HFFc6 (cell line): ENCODE measurements at regions not wholly inside any gene's neighbourhood (a gene's known extent, or its start where the extent isn't known, plus 50 kb on each side); places are given as distances from the start of the nearest gene placed in this dataset.

Experiments used
- DNase-seq: peaks from one replicate; pipeline ENCODE4 v3.0.0-alpha.2; 2018
- H3K27ac Mint-ChIP-seq: 2 replicates; pipeline ENCODE4 v1.8.0; 2020; ENCODE audit warnings: mild to moderate bottlenecking, mixed read lengths
- H3K27me3 Mint-ChIP-seq: 2 replicates; pipeline ENCODE4 v1.8.0; 2021; ENCODE audit warnings: mild to moderate bottlenecking, moderate library complexity, mixed read lengths; ENCODE audit not compliant: insufficient read depth
- H3K36me3 Mint-ChIP-seq: 2 replicates; pipeline ENCODE4 v1.8.0; 2021; ENCODE audit warnings: low read depth, mixed read lengths
- H3K4me1 Mint-ChIP-seq: 2 replicates; pipeline ENCODE4 v1.8.0; 2020; ENCODE audit warnings: low read depth, mixed read lengths
- H3K4me3 Mint-ChIP-seq: 2 replicates; pipeline ENCODE4 v1.8.0; 2020; ENCODE audit warnings: mild to moderate bottlenecking, moderate library complexity, mixed read lengths
- H3K9me3 Mint-ChIP-seq: 2 replicates; pipeline ENCODE4 v1.8.0; 2020; ENCODE audit warnings: mild to moderate bottlenecking, mixed read lengths
- TF ChIP-seq, protein P1 (sequence below): fragments of 200-600 bp; sonication (generic); IDR thresholded peaks from 2 replicates; pipeline ENCODE4 v1.5.0; 2021; ENCODE audit warnings: antibody characterized with exemption, mild to moderate bottlenecking

DNA sequence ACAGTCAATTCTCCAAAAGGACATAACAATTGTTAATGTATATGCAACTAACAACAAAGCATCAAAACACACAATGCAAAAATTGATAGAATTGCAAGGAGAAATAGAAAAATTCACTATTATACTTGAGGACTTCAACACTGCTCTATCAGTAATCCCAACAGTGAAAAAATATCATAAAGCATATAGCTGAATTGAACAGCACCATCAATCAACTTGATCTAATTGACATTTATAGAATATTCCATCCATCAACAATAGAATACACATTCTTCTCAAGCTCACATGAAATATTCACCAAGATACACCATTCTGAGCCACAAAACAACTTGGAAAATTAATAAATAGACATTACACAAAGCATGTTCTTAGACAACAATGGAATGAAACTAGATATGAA is 60.1 kb upstream of the ASXL3 start:
- DNase-seq: no peak
- TF ChIP-seq, protein P1, sequence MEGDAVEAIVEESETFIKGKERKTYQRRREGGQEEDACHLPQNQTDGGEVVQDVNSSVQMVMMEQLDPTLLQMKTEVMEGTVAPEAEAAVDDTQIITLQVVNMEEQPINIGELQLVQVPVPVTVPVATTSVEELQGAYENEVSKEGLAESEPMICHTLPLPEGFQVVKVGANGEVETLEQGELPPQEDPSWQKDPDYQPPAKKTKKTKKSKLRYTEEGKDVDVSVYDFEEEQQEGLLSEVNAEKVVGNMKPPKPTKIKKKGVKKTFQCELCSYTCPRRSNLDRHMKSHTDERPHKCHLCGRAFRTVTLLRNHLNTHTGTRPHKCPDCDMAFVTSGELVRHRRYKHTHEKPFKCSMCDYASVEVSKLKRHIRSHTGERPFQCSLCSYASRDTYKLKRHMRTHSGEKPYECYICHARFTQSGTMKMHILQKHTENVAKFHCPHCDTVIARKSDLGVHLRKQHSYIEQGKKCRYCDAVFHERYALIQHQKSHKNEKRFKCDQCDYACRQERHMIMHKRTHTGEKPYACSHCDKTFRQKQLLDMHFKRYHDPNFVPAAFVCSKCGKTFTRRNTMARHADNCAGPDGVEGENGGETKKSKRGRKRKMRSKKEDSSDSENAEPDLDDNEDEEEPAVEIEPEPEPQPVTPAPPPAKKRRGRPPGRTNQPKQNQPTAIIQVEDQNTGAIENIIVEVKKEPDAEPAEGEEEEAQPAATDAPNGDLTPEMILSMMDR: no peak
- peaks cover 31% of the 10 kb centered on the region for H3K9me3 Mint-ChIP-seq
- no peaks in the 10 kb centered on the region for H3K4me1 Mint-ChIP-seq
- no peaks in the 10 kb centered on the region for H3K27me3 Mint-ChIP-seq
- H3K36me3 Mint-ChIP-seq: peaks cover 4% of the 10 kb centered on the region; the same call in 1 of the 2 replicates
- no peak overlapping the region for H3K27ac Mint-ChIP-seq
- H3K4me3 Mint-ChIP-seq: no peak overlapping the region

DNA sequence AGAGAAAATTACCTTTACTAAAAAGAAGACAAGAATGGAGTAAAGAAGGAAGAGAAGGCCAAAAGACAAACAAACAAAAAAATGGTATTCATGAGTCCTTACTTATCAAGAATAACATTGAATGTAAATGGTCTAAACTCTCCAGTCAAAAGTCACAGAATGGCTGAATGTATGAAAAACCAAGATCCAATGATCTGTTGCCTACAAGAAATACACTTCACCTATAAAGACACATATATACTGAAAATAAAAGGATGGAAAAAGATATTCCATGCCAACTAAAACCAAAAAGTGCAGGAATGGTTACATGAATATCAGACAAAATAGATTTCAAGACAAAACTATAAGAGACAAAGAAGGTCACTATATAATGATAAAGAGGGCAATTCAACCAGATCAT is 65.0 kb upstream of the ASXL3 start:
- TF ChIP-seq, protein P1: no peak
- Mint-ChIP-seq H3K4me3 (no peak overlapping the region), H3K27me3 (no peaks in the 10 kb centered on the region; the same call in 1 of the 2 replicates)

DNA sequence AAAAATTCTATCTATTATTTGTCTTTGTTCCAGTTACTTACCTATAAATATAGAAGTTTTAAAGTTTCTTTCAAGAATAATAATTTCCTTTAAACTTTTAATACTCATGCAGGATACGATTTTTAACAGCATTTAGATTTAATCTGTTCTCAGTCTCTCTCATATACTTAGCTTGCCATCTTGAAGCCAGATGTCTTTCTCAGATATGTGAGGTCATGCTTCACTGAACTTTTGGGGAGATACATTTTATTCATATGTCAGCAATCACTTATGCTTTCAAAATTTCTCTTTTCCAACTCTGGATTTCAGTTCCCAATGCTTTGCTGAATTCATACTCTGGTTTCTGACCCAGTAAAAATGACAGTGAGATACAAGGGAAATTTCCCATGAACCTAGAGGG is 66.5 kb upstream of the CCDC178 start:
- no peak for DNase-seq
- TF ChIP-seq, protein P1: no peak
- H3K4me3 Mint-ChIP-seq: no peak overlapping the region
- no peaks in the 10 kb centered on the region for H3K4me1 Mint-ChIP-seq
- H3K9me3 Mint-ChIP-seq: peaks cover 52% of the 10 kb centered on the region
- no peak overlapping the region for H3K27ac Mint-ChIP-seq
- H3K27me3 Mint-ChIP-seq: no peaks in the 10 kb centered on the region; the same call in 1 of the 2 replicates
- H3K36me3 Mint-ChIP-seq: no peaks in the 10 kb centered on the region

More for the DNA sequence above, 65.0 kb upstream of the ASXL3 start:
- DNase-seq: no peak
- no peaks in the 10 kb centered on the region for H3K4me1 Mint-ChIP-seq
- peaks cover 4% of the 10 kb centered on the region; the same call in 1 of the 2 replicates for H3K36me3 Mint-ChIP-seq
- H3K9me3 Mint-ChIP-seq: peaks cover 61% of the 10 kb centered on the region
- H3K27ac Mint-ChIP-seq: no peak overlapping the region

DNA sequence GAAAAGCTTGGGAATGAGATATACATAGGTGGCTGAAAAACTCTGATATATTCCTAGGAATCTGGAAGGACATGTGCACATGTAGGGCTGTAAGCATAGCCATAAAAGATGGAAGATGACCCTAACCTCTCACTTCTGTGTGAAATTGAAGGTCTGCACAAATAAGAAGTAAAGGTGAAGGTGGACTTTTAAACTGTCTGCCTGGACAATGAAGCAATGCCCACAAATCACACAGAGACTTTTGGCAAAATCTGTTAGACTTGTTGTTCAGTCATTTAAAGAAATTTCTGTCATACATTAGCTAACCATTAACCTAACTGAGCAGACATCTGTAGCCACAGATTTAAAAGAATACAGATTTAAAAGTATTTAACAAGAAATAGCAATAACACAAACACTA is 65.3 kb upstream of the CCDC178 start:
- TF ChIP-seq, protein P1: no peak
- Mint-ChIP-seq H3K4me3 (no peak overlapping the region), H3K4me1 (no peaks in the 10 kb centered on the region), H3K27me3 (no peaks in the 10 kb centered on the region; the same call in 1 of the 2 replicates), H3K27ac (no peak overlapping the region), H3K9me3 (peaks cover 40% of the 10 kb centered on the region), H3K36me3 (no peaks in the 10 kb centered on the region)
- no peak for DNase-seq

DNA sequence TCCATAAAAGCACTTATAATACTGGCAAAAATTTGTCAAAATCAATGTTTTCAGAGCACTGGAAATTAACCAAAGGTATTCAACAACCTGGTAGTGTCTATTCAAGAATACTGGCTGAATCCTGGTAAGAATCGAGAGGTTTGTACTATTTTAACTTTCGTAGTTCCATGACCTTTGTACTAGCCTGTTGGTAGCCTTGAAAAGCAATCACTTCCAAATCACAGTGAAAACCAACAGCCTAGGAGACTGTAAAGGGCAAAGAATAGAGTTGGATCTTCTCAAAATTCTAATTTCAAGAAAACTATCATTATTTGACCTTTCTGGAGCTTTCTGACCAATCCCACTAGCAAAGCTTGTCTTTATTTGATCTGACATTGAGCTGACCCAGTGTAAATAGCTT is 64.8 kb upstream of the CCDC178 start:
- TF ChIP-seq, protein P1: no peak
- no peak overlapping the region for H3K4me3 Mint-ChIP-seq
- H3K27ac Mint-ChIP-seq: no peak overlapping the region
- no peak for DNase-seq
- H3K27me3 Mint-ChIP-seq: no peaks in the 10 kb centered on the region; the same call in 1 of the 2 replicates
- H3K4me1 Mint-ChIP-seq: no peaks in the 10 kb centered on the region
- H3K36me3 Mint-ChIP-seq: no peaks in the 10 kb centered on the region
- peaks cover 39% of the 10 kb centered on the region for H3K9me3 Mint-ChIP-seq

DNA sequence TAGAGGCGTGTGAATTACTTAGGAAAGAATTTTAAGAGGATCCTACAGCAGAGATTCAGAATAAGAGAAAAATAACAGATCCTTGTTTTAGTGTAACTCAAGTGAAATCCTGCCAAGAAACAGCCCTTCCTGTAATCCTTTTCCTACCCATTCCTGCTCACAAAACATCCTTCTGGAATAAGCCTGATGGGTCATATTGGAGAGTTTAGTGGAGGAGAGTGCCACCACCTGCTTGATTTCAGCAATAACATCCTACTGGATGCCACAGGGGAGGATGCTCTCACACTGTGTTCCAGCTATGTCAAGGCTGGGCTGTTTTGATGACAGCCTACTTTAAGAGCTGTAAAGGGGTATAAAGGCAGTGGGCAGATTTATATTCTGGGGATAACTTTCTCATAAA is 54.8 kb upstream of the CCDC178 start:
- peaks cover 1% of the 10 kb centered on the region; the same call in 1 of the 2 replicates for H3K27me3 Mint-ChIP-seq
- no peak overlapping the region for H3K27ac Mint-ChIP-seq
- TF ChIP-seq, protein P1: no peak
- no peak overlapping the region for H3K4me3 Mint-ChIP-seq
- no peaks in the 10 kb centered on the region for H3K4me1 Mint-ChIP-seq
- H3K9me3 Mint-ChIP-seq: peaks cover 54% of the 10 kb centered on the region
- H3K36me3 Mint-ChIP-seq: no peaks in the 10 kb centered on the region
- no peak for DNase-seq
